Right lobe of liver (tissue), 4 donors: ENCODE measurements at regions not wholly inside any gene's neighbourhood (a gene's known extent, or its start where the extent isn't known, plus 50 kb on each side); places are given as distances from the start of the nearest gene placed in this dataset.

Source experiments
- POLR2A ChIP-seq: fragments of 450-650 bp; IDR thresholded peaks from one replicate; pipeline ENCODE4 v1.6.1; 2017; ENCODE audit warnings: antibody characterized with exemption, mild to moderate bottlenecking
- TF ChIP-seq, protein P1 (sequence below), 4 donors: fragments of 200-600 bp in 3 of 4; fragments of 450-650 bp in 1 of 4; IDR thresholded peaks; one replicate each; pipeline versions ENCODE4 v1.5.1 to v1.8.0; 2016 to 2022; ENCODE audit warnings: antibody characterized with exemption in 4 of 4, mild to moderate bottlenecking in 2 of 4
- donor health status: DM: no; HTN: no; CAD: no.
- donor health status: DM: no; HTN: no; CAD: no.
- donor health status: DM: no; HTN: yes; CAD: no.

DNA sequence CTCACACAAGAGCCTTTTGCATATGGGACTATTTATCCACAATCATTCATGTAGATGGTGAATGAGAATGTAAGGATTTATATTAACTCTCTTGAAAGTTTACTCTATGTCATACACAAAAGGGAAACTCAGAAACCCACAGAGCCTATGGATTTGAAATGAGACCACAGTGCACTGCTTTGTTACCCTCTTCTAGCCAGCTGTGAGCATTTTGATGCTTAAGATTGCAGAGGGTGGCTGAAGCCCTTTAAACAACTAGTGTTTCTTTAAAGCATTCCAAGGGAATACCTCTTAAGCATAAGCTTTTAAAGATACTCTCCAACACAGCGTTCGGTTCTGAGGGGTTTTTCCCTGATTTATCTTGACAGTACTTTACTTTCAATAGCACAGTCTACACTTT, 113.9 kb downstream of the NKX6-1 start:
- TF ChIP-seq, protein P1, sequence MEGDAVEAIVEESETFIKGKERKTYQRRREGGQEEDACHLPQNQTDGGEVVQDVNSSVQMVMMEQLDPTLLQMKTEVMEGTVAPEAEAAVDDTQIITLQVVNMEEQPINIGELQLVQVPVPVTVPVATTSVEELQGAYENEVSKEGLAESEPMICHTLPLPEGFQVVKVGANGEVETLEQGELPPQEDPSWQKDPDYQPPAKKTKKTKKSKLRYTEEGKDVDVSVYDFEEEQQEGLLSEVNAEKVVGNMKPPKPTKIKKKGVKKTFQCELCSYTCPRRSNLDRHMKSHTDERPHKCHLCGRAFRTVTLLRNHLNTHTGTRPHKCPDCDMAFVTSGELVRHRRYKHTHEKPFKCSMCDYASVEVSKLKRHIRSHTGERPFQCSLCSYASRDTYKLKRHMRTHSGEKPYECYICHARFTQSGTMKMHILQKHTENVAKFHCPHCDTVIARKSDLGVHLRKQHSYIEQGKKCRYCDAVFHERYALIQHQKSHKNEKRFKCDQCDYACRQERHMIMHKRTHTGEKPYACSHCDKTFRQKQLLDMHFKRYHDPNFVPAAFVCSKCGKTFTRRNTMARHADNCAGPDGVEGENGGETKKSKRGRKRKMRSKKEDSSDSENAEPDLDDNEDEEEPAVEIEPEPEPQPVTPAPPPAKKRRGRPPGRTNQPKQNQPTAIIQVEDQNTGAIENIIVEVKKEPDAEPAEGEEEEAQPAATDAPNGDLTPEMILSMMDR (IDR thresholded peaks at IDR 0.05) = no peak
- TF ChIP-seq POLR2A = no peak
